ENCODE measurements at regions not wholly inside any gene's neighbourhood (a gene's known extent, or its start where the extent isn't known, plus 50 kb on each side); places are given as distances from the start of the nearest gene placed in this dataset.

DNA sequence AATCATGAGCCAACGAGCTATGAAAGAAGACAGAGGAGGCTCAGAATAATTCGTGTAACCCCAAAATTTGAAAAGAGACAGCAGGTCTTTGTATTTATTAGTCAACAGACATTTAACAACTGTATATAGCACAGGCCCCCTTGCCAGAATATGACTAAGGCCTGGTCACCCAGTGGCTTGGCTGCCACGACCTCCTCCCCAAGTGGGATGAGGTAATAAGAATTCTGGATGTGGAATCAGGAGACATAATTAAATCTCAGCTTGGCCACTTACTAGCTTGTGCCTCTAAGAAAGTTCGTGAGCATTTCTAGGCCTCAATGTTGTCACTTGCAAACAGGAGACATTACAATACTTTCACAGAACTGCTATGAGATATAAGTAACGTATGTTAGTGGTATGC, 134.2 kb upstream of the TNFSF4 start:
- TF ChIP-seq POLR2AphosphoS5 (IDR thresholded peaks at IDR 0.05; ENCODE audit: low read depth, low read length) (no peak), POLR2A (IDR thresholded peaks at IDR 0.05; ENCODE audit: low read depth, low read length) (no peak), TAF1 (IDR thresholded peaks at IDR 0.05; ENCODE audit: borderline replicate concordance, low read depth, low read length) (no peak)

Data from GM12892 (cell line).